ENCODE measurements at regions not wholly inside any gene's neighbourhood (a gene's known extent, or its start where the extent isn't known, plus 50 kb on each side); places are given as distances from the start of the nearest gene placed in this dataset.

DNA sequence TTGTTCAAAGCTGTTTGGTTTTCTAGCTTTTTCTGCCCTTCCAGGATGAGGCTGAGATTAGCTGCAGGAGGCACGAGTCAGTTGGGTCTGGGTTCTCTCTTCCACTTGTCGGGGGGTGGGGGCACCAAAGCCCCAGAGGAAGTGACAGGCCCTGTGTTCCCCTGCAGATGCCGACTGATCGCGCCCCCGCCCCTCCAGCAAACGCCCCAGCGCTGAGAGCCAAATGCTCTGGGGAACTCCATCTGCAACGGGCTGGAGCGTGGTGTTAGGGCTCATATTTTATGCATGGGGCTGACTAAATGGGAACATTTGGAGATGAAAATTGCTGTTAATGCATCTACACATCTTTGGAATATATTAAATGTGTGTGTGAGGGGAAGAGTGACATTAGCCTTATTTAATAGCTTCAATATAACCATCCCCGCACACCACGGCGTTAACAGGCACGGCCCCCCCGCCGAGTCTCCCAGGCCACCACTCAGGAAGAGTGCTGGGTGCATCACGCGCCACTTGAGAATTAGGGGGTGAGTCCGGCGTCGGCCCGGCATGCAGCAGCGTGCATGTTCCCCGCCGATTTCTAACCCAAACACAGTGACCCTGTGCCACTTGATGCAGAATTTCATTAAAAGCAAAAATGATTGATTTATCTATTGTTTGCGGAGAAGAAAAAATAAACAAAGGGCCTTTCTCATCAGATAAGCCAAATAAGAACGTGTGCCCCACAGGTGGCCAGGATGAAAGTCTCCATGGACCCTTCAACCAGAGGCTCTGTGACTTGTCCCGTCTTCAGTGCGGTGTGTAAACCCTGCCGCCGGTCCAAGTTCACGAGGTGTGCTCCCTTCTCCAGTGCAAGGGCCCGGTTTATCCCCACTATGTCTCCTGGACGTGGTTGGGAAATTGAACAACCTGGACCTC is 165.0 kb upstream of the RTL1 start:
- no peak for DNase-seq

DNA sequence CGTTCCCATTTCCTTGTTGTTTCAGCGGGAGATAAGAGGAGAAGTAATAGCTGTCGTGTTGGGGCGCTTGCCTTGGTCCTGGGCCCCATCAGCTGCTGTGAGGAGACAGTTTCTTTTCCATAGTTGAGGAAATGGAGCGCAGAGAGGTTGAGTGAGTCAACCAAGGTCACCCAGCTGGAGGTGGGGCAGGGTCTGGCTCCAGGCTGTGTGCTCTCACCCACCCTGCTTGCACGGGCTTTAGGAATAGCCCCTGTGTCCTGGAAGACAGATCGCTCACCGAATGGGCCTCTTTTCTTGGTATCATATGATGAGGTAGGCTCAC is 165.7 kb upstream of the RTL1 start:
- no peak for DNase-seq

DNA sequence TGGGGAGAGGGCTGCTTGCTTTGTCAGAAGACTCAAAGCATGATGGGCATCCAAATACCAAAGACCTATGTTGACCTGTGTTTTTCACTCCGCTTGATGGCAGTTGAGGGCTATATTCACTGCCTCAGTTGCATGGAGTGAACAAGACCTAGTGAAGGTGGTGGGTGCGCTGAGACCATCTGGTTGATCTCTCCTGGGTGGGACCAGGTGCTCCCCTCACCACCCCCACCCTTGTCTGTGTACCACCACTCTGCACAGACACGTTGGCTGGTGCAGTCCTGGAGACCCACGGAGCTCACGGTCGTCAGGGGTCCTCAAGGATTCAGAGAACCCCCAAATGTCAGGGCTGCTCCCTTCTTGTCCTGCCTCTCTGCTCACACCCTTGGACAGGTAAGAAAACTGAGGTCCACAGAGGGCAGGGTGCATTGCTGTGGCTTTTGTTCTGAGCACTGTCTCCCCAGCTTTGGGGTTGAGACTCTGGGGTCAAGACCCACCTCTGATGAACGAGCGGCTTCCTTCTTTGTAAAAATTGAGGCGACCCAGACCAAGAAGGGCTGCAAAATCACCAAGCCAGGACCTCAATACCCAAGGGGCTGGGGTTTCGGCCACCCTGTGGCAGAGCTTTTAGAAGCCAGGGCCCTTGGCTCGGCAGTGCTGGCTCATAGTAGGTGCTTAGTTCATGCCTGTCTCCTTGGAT is 166.3 kb upstream of the RTL1 start:
- no peak for DNase-seq

DNA sequence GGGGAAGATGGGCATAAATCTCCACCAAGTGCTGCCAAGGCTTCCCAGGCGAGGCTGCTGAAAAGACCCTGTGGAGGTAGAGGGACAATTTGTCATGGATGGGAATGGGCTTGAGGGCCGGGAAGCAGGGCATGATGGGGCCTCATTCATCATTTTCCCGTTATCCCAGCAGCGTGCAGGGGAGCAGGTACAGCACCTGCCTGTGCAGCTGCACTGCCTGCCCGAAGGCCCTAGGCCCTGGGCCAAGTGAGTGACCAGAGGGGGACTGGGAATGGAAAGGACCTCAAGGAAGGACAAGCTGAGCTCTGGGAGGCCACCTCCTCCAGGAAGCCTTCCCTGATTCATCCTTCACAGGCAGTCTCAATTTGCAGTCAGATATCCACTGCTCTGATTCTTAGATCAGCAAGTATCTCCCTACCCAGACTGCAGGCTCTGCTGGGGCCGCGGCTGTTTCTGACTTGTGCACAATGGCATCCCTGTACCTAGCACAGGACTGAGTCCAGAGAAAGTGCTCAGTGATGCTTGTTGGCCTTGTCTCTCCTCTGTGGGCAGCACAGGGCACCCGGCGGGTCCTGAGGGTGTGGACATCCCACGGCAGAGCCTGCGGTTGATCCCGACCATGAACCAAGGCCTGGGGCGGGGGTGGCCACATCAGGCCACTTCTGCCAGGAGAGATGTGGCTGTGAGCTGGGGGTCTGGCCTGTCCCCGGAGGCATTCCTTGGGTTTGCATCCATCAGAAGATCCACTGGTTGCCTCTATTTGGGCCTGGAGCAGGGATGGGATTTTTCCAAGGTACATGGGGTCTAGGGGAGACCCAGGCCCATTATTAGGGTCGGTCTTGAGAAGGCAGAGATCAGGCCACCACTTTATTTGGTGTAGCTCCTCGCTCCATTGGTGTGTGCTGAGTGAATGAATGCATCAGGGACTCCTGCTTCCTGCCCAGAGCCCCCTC is 167.3 kb upstream of the RTL1 start:
- DNase-seq, result no peak

DNA sequence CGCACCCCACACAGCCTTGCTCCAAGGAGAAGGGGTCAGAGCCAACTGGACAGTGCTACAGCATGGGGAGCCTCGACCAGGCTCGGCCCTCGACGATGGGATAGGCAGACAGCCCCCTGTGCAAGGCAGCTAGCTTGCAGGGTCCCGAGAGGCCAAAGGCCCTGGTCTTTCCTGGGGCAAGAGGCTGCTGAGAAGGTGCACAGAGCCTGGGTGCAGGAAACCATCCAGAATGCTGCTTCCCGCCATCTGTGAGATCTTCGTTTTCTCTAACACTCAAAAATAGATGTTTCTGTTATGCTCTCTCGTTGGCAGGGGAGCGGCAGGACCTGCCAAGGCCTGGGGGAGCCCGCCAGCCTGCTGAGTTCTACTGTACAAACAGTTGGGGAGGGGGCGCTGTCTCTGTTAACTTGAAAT is 168.0 kb upstream of the RTL1 start:
- DNase-seq, result no peak

DNA sequence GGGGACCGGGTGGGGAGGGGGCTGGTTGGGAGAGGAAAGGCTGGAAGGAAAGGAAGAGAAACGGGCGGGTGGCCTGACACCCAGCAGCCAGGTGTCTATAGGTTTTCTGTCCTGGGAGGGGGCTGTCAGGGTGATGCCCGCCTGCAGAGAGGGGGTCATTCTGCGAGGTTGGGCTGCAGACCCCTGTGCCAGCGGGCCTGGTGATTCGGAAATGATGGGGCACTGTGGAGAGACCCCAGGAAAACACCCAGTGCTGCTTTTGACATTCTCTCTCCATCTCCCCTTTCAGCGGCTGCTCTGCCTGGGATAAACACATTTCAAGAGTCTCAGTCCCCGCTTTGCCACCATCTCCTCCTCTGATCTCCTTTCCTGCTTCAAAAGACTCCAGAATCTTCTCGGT is 168.5 kb upstream of the RTL1 start:
- DNase-seq, result no peak

DNA sequence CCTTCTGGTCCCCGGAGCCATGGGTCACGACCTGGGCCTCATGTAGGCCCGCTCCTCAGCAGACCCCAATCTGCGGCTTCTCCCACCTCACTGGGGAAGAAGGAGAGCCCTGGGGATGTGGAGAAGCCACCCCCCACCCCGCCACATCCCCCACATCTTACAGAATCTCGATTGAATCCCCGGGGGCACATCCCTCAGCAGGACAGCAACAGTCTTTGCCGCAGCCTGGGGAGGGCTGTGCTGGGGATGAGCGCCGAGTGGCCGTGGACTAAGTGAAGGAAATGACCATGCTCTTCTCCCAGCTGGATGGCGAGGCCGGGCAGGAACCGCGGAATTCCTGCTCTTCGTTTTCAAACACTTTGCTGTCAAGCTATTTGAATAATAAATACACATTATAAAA is 169.0 kb upstream of the RTL1 start:
- peak; percentile 32 for DNase-seq

DNA sequence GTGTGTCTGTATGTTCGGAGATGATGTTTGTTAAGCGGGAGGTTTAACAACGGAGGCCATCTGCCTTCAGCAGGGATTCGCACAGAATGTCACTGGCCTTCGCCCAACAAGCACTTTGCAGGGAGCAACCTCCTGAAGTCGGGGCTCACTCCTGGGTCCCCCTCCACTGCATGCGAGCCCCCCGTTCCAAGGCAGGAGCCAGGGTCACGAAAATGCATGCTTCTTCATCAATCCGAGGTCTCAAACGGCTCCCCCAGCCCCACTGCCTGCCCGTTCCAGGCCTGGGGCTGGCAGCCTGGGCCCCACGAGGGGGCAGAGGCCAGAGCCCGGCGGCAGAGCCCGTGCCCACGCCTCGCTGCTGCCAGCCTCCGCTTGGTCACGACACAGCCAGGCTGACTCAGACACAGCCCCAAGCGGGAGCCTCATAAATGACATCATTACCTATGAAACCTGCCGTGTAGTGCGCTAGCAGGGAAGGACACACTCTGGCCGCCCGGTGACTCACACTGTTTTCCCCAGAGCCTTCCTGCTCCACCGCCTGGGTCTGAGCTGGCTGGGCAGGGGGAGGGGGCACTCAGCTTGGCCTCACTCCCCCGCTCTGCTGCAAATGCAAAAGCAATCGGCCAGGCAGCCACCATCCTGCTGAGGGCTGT is 169.5 kb upstream of the RTL1 start:
- DNase-seq, result peak; percentile 97

DNA sequence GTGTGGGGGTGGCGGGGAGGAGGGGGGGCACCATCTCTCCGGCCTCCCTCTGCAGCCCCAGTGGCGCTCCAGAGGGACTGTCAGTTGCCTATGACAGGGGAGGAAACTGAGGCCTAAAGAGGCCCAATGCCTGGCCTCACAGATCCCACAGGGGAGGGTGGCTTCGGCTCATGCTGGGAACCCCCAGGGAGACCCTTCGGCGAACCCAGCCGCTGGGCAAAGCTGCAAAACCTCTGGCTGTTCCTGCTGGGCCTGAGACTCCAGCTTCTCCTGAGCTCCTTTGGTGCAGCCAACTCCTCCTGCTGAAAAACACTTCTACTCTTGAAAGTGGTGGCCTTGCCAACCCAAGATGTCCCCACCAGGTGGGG is 170.1 kb upstream of the RTL1 start:
- DNase-seq, result no peak

DNA sequence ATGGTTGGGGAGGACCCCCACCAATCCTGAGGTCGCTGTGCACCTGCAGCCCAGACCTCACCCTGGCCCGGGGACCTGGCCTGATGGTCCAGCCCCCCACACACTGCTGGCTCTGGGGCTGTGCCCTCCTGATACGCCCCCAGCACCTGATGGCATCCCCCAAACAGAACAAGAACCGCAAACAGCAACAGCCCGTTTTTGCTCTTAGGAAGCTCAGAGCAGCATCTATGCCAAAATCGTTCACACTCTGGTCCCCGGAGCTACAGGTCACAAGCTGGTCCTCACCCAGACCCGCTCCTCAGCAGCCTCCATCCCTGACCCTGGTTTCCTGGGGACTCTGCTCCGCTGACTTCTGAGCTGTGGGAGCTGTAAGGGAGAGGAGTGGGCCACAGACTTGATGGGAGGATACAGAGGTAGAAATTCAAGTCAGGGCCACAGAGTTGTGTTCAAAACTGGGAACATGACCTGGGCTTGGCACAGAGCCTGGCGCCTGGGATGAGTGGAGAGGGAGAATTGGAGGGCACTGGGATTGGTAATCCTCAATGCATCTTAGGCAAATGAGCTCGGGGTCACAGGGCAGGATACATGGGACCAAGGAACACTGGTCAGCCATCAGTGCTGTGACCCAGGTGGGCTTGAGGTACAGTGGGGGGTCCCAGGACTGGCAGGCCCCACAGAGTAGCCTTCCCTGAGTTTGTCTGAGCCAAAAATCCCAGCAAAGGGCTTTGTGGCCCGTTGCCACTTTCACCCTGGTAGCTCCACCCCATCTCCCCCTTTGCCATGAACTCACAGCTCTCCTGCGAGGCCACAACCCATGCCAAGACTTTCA is 170.9 kb upstream of the RTL1 start:
- no peak for DNase-seq

DNA sequence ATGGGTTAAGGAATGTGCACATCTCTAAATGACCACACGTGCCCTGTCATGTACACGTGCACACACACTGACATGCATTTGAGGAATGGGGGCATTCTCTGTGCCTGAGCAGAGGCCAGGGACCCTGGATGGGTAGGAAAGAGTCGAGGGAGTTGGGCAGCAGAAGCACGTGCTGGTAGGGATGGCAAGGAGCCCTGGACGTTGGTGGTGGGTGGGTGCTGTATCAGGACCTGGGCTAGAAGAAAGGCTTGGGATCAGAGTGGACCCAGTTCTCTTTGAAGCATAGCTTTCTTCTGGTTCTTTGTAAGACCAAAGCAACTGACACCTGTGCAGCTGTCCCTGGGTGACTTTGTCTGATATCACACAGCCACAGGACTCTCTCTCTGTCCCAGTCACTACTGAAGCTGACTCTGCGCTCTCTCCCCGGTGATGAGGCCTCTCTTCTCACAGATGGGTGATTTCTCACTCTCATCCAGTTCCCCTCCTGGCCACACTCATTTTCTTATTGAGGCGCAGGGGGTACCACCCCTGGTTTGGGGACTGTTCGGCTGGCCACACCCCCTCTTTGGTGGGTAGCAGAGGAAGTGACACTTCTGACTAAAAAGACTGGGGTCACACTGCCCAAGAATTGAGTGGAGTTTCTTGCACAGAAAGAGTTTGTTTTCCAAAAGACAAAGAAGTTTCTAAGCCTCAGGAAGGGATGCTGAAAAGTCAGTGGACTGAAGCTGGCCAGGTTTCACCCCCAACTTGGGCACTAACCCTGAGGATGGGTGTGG is 171.7 kb upstream of the RTL1 start:
- DNase-seq, result no peak

DNA sequence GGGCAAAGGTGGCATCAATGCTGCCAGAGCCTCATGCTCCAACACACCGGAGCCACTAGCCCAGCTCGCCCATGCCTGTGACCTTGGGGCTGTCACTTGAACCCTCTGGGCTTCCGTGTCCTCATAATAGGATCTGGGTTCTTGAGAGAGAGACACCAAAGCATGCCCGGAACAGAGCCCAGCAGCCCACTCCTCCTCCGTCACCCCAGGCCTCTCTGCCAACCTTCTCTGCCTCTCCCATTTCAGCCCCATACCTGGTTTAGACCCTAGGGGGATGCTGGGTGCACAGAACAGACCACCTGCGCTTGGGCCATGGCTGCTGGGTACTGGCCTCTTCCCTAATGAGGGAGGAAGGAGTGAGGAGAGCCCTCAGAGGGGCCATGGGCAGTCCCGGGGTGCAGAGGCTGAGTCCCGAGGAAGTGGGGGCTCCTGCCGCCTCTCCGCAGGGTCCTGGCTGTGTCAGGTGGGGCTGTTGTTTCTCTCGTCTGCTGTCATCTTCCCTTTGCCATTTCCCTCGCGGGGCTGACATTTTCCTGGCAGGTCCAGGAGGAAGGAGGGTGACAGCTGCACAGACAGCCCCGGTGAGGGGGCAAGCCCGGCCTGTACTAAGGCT is 172.4 kb upstream of the RTL1 start:
- no peak for DNase-seq

DNA sequence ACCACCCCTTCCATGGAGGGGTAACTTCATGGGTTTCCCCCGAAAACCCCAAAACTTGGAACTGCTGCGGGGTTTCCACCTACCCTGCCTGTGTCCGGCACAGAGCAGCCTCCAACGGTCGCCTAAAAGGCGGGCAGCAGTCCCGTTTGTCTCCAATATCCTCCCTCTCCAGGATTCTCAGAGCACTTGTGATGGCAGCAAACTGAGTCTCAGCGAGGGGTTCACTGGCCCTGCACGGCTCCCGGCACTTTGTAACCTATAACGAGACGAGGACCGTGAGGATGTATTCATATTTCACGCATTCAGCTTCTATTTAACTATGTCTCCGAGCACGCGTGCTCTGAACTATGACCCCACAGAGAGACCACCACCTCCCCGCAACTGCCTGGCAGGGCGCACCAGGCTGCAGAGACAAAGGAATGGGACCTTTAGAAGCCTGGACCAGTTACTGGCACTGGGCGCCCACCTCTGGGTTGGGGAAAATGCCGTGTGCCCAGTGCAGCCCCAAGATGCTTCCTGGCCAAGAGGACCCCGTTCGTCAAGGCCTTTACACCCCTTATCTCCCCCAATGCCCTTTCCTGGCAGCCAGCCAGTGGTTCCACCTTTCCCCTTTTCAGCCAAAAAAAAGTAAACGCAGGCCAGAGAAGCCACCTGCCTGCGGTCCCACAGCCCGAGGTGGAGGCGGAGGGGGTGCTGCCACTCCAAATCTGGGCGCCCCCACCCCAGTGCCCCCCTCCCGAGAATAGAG is 173.1 kb upstream of the RTL1 start:
- DNase-seq, result no peak

DNA sequence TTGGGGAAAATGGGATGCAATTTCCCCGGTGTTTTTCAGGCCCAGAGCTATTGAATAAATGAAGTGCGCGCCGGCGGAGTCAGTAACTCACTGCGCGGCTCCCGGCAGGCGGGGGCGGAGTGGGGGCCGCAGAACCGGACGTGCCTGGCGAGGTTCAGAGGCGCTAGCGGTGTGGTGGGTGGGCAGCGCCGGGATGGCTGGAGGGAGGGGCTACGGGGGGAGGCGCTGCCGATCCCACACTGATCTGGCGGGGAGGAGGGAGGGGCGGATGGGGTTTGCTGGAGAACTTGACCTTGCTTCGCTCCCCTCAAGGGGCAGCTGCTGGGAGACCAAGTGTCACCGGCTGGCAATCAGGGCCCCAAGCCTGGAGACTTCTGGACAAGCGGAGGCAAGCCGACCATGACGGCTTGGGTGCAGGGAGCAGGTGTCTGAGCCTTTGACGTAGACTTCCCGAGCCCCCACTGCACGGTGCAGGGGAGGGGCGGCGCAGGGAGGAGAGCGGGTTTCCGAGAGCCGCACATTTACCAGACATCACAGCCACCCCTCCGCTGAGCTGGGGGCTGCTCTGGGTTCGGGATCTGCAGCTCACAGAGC is 174.1 kb upstream of the RTL1 start:
- DNase-seq, result peak; percentile 42

DNA sequence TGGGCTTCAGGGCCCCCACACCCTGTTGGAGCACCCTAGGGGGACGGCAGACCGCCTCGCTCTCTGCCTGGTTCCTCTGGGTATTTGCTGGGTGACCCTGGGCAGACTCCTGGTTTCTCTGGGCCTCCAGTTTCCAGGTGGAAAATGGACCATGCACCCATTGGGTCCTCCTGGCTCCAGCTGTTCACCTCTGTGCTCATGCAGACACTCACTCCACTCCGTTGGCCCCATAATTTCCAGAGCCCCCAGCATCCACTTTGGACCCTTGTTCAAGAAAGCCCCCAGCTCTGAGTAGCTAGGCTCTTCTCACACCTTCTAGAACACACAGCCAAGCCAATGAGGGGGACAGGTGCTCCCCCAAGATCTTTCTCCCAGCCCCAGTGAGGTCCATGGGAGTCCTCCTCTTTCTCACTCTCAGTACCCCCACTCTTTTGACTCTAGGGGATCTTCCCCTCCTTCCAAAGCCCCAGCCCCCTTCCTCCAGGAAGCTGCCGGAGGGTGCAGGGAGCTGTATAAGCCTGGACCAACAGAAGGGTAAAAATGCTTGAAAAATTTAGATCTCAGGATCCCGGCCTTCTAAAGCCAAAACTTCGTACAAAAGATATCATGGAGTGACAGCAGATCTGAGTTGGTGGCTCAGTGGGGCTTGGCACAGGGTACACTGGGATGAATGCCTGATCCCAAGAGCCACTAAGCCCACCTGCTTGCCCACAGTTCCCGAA is 174.8 kb upstream of the RTL1 start:
- no peak for DNase-seq

DNA sequence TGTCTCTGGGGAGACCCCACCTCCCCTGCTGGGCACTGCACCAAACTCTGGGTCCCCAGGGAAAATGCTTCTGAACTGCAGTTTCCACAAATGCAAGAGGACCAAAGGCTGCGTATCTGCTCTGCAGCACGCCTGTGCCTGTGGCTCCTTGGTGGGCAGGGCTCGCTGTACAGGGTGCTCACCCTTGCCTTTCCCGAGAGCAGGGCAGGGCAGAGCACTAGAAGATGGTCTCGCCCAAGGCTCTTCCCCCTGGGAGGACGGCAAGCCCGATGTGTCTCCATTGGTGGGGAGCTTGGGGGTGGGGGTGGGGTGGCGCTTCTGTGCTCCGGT is 175.3 kb upstream of the RTL1 start:
- DNase-seq, result no peak

DNA sequence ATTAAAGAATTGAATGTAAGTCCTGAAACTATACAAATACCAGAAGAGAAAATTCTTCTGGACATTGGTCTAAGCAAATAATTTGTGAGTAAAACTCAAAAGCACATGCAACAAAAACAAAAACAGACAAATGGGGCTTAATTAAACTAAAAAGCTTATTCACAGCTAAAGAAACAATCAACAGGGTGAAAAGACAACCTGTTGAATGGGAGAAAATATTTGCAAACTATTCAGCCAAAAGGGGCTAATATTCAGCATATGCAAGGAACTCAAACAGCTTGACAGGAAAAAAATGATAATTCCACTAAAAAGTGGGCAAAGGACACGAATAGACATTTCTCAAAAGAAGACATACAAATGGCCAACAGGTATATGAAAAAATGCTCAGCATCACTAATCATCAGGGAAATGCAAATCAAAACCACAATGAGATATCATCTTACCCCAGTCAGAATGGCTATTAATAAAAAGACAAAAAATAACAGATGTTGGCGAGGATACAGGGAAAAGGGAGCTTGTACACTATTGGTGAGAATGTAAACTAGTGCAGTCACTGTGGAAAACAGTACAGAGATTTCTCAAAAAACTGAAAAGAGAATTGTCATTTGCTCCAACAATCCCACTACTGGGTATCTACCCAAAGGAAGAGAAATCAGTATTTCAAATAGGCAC is 177.5 kb upstream of the RTL1 start:
- DNase-seq, result no peak

DNA sequence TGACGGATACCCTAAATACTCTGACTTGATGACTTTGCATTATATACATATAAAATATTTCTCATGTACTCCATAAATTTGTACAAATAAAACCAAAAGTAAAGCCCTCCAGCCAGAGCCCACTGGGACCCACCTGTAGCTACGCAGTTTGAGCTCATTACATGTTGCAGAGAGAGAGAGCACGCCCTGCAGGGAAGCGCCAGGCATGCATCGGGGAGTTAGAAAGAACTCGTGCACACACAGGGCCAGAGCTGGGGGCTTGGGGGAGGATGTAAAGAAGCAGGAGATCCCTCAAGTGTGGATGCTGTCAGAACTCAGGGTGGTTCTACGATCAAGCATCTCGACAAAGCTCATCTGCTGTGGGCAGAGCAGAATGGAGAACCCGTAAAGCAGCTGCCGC is 178.5 kb upstream of the RTL1 start:
- DNase-seq, result no peak

Measured in fibroblast of skin of back (primary cell).